Fibroblast of the aortic adventitia (primary cell): ENCODE measurements at regions not wholly inside any gene's neighbourhood (a gene's known extent, or its start where the extent isn't known, plus 50 kb on each side); places are given as distances from the start of the nearest gene placed in this dataset.

ENCODE experiments used
- DNase-seq: peaks from one replicate; pipeline ENCODE4 v3.0.0-alpha.2; 2010; ENCODE audit warnings: low read depth
- H3K4me3 ChIP-seq: 2 replicates; pipeline ENCODE4 v1.5.1; 2011; ENCODE audit warnings: low read depth, mild to moderate bottlenecking, control low read depth, low read length, moderate library complexity
- CTCF ChIP-seq: IDR thresholded peaks from 2 replicates; pipeline ENCODE4 v1.5.1; 2011; ENCODE audit warnings: mild to moderate bottlenecking, low read length, control low read depth, inconsistent platforms; ENCODE audit not compliant: insufficient read depth

- no peak overlapping the region for H3K4me3 ChIP-seq
- DNase-seq = no peak
- no peak for TF ChIP-seq CTCF
These were observed 312.7 kb upstream of the ERCC4 start for GRCh38 chr16:13607289-13607688.

GRCh38 chr16:13611596-13611995 lies 308.4 kb upstream of the ERCC4 start:
- no peak overlapping the region for H3K4me3 ChIP-seq
- TF ChIP-seq CTCF = no peak
- DNase-seq = no peak

GRCh38 chr16:13612623-13613022 lies 307.3 kb upstream of the ERCC4 start:
- DNase-seq = no peak
- TF ChIP-seq CTCF = no peak
- no peak overlapping the region for H3K4me3 ChIP-seq

GRCh38 chr16:13613165-13613564 lies 306.8 kb upstream of the ERCC4 start:
- no peak for TF ChIP-seq CTCF
- DNase-seq = no peak
- H3K4me3 ChIP-seq = no peak overlapping the region

GRCh38 chr16:13621639-13622038 lies 298.3 kb upstream of the ERCC4 start:
- TF ChIP-seq CTCF = no peak
- DNase-seq = no peak
- no peak overlapping the region for H3K4me3 ChIP-seq

- DNase-seq = no peak
- TF ChIP-seq CTCF = no peak
- H3K4me3 ChIP-seq = no peak overlapping the region
These were observed 291.8 kb upstream of the ERCC4 start for GRCh38 chr16:13628156-13628555.

- no peak for DNase-seq
- TF ChIP-seq CTCF = no peak
- no peak overlapping the region for H3K4me3 ChIP-seq
These were observed 290.2 kb upstream of the ERCC4 start for GRCh38 chr16:13629704-13630103.
